Activated CD8-positive, alpha-beta T cell treated with anti-CD3 and anti-CD28 coated beads for 36 hours (primary cell): ENCODE measurements at regions not wholly inside any gene's neighbourhood (a gene's known extent, or its start where the extent isn't known, plus 50 kb on each side); places are given as distances from the start of the nearest gene placed in this dataset.

Experiments used
- ATAC-seq: fragments of 200-7000 bp; cut with Tn5 transposase; one replicate; pipeline ENCODE4 v1.10.0; 2021; ENCODE audit warnings: mild to moderate bottlenecking, moderate library complexity
- CTCF ChIA-PET: fragments of 350-600 bp; sonication (Branson Sonifier 250); formaldehyde crosslinking; loops from one replicate; lab custom pipeline; 2021; ENCODE audit warnings: antibody characterized with exemption; lab: Charles Lee
- POLR2A ChIA-PET: fragments of 350-600 bp; sonication (Branson Sonifier 250); formaldehyde crosslinking; loops from one replicate; lab custom pipeline; 2021; ENCODE audit warnings: antibody characterized with exemption; lab: Charles Lee
- DNase-seq: peaks from one replicate; pipeline ENCODE4 v3.0.0-alpha.2; 2020
- H3K27ac Mint-ChIP-seq: one replicate; pipeline ENCODE4 v1.8.0; 2021; ENCODE audit warnings: mild to moderate bottlenecking, mixed read lengths
- H3K27me3 Mint-ChIP-seq: one replicate; pipeline ENCODE4 v1.8.0; 2021; ENCODE audit warnings: mixed read lengths
- H3K36me3 Mint-ChIP-seq: one replicate; pipeline ENCODE4 v1.8.0; 2021; ENCODE audit warnings: low read depth, mixed read lengths
- H3K4me1 Mint-ChIP-seq: one replicate; pipeline ENCODE4 v1.8.0; 2021; ENCODE audit warnings: low read depth, mixed read lengths
- H3K4me3 Mint-ChIP-seq: one replicate; pipeline ENCODE4 v1.8.0; 2021; ENCODE audit warnings: mild to moderate bottlenecking, moderate library complexity, mixed read lengths
- H3K9me3 Mint-ChIP-seq: one replicate; pipeline ENCODE4 v1.8.0; 2021; ENCODE audit warnings: mixed read lengths
- intact Hi-C: fragments of 100-400 bp; cut with micrococcal nuclease; formaldehyde crosslinking; loops from one replicate; pipeline ENCODE4 v1.10.0; 2022
- TF ChIP-seq, protein P1 (sequence below): fragments of 200-600 bp; IDR thresholded peaks from one replicate; pipeline ENCODE4 v1.8.0; 2022; ENCODE audit warnings: antibody characterized with exemption, mild to moderate bottlenecking

DNA sequence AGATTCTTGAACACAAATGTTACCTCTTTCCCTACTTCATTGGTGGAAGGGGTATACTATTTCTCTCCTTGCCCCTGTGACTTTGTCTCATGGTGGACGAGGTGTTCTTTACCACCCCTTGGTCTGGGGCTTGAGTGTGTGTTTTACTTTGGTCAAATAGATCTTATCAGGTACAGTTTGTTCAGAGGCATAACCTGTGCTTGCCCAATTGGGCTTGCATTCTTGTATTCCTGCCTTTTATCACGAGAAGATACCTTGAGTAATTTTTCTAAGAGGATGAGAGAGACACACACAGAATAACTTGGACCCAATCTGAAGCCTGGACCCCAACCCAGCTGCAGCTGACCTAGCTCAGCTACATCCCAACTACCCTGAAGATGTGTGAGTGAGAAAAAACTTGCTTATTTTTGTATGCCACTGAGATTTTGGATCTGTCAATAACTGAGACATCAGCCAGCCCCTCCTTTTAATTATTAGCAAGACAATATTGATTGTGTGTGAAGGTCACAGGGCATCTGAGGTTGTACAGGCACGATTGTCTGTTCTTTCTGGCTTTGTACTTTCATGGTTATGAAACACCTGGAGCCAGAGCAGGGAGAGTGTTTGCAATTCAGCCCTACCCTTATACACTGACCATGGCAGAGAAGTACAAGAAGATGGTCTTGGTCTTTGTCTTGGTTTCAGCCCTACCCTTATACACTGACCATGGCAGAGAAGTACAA is 204.7 kb upstream of the SLC35B3 start:
- Mint-ChIP-seq H3K4me1 (no peaks in the 10 kb centered on the region), H3K9me3 (peaks cover 14% of the 10 kb centered on the region), H3K27me3 (no peaks in the 10 kb centered on the region), H3K27ac (no peak overlapping the region), H3K36me3 (no peaks in the 10 kb centered on the region), H3K4me3 (no peak overlapping the region)
- CTCF ChIA-PET = no interaction called here
- no peak for ATAC-seq
- TF ChIP-seq, protein P1, sequence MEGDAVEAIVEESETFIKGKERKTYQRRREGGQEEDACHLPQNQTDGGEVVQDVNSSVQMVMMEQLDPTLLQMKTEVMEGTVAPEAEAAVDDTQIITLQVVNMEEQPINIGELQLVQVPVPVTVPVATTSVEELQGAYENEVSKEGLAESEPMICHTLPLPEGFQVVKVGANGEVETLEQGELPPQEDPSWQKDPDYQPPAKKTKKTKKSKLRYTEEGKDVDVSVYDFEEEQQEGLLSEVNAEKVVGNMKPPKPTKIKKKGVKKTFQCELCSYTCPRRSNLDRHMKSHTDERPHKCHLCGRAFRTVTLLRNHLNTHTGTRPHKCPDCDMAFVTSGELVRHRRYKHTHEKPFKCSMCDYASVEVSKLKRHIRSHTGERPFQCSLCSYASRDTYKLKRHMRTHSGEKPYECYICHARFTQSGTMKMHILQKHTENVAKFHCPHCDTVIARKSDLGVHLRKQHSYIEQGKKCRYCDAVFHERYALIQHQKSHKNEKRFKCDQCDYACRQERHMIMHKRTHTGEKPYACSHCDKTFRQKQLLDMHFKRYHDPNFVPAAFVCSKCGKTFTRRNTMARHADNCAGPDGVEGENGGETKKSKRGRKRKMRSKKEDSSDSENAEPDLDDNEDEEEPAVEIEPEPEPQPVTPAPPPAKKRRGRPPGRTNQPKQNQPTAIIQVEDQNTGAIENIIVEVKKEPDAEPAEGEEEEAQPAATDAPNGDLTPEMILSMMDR = no peak
- POLR2A ChIA-PET = no interaction called here
- no peak for DNase-seq
- intact Hi-C loops = no loop called here

DNA sequence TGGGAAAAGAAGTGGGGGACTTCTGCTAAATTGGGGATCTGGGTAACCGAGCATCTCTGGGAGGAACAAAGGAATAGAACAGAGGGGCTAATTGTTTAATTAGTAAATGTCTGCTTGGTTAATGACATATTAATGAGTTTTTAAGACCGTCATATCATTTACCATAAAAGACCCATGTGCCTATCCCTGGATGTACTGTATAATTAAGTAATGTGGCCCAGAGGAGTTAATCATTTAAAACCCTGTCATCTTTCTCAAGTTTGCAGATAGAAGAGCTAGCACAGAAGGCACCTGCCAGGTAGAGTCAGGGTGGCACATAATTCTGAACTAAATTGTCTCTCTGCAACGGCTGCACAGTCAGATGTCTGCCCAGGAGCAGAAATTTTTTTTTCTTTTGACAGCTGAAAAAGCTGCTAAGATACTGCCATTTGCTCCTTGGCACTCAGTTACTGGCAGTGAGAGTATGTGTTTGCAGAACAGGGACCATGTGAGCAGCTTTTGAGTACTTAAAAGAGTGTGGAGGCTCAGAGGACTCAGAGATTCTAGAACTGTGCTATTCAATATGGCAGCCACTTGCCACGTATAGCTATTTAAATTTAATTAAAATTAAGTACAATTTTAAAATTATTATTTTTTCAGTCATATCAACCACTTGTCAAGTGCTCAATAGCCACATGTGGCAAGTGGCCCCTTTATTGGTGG is 202.7 kb upstream of the SLC35B3 start:
- TF ChIP-seq, protein P1 = no peak
- Mint-ChIP-seq H3K27me3 (no peaks in the 10 kb centered on the region), H3K9me3 (peaks cover 10% of the 10 kb centered on the region)

DNA sequence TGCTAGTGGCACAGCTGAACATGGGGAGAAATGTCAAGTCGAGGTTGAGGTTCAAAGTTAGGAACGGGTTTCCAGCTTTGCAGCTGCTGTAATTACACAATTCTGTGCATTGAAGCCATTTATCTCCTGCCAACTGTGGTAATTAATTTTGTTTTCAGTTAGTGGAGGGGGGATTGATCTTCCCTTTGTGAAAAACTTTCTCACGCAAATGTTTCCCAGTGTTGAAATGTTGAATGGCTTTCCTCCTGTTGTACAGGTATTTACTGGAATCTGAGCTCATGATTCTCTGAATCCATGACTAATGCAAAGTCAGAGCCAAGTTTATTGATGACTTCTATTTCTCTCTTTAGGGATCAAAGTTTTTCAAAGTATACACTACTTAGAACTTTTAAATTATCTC is 198.4 kb upstream of the SLC35B3 start:
- intact Hi-C loops = no loop called here
- ChIA-PET CTCF (no interaction called here), POLR2A (no interaction called here)
- Mint-ChIP-seq H3K4me1 (no peaks in the 10 kb centered on the region), H3K27ac (no peak overlapping the region), H3K36me3 (no peaks in the 10 kb centered on the region), H3K27me3 (no peaks in the 10 kb centered on the region), H3K4me3 (no peak overlapping the region), H3K9me3 (peaks cover 7% of the 10 kb centered on the region)
- ATAC-seq = no peak
- DNase-seq = no peak
- TF ChIP-seq, protein P1 = no peak

More for the DNA sequence above, 202.7 kb upstream of the SLC35B3 start:
- Mint-ChIP-seq H3K4me3 (no peak overlapping the region), H3K4me1 (no peaks in the 10 kb centered on the region), H3K27ac (no peak overlapping the region), H3K36me3 (no peaks in the 10 kb centered on the region)
- ChIA-PET POLR2A (no interaction called here), CTCF (no interaction called here)
- DNase-seq = no peak
- ATAC-seq = no peak
- intact Hi-C loops = no loop called here

DNA sequence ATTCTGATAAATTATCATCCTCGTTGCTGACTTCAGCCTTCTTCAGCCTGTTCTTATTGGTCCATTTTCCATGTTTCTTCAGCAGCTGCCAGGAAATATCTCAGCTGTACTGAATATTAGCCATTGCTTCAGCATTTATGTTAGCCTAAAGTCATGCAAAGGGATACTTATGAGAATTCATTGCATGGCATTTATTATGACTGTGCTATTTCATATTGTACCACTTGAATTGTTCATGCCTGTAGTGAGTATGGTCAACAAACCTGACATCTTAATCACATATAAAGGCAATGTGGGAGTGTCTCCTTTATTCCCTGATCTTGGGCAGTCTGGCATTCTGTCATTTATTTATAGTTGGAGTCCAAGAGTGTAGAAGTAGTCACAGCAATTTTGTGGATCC is 193.4 kb upstream of the SLC35B3 start:
- TF ChIP-seq, protein P1 = no peak
- ATAC-seq = no peak
- H3K36me3 Mint-ChIP-seq = no peaks in the 10 kb centered on the region
- no peak overlapping the region for H3K4me3 Mint-ChIP-seq
- peaks cover 2% of the 10 kb centered on the region for H3K9me3 Mint-ChIP-seq
- no peaks in the 10 kb centered on the region for H3K27me3 Mint-ChIP-seq
- CTCF ChIA-PET = no interaction called here
- POLR2A ChIA-PET = no interaction called here
- no peak overlapping the region for H3K27ac Mint-ChIP-seq
- H3K4me1 Mint-ChIP-seq = no peaks in the 10 kb centered on the region
- intact Hi-C loops = no loop called here
- DNase-seq = no peak

DNA sequence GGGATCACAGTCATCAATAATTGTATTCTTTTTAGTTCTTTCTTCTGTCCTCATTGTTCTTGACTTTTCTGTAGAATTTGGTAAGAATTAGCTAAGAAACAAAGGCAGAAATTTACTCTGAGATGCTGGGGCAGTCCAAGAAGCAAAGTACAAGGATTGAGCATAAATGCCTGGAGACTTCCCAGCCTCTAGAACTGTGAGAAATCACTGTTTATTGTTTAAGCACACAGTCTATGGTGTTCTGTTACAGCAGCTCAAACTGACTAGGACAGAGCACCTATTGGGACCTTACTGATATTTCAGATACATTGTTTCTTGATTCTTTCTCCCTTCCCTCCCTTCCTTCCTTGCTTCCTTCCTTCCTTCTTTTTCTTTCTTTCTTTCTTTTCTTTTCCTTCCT is 192.7 kb upstream of the SLC35B3 start:
- no peaks in the 10 kb centered on the region for H3K4me1 Mint-ChIP-seq
- DNase-seq (no peak), ATAC-seq (no peak)
- ChIA-PET POLR2A (no interaction called here), CTCF (no interaction called here)
- no peak overlapping the region for H3K27ac Mint-ChIP-seq
- no peaks in the 10 kb centered on the region for H3K36me3 Mint-ChIP-seq
- TF ChIP-seq, protein P1 = no peak
- intact Hi-C loops = no loop called here
- no peak overlapping the region for H3K4me3 Mint-ChIP-seq
- peaks cover 2% of the 10 kb centered on the region for H3K9me3 Mint-ChIP-seq
- H3K27me3 Mint-ChIP-seq = no peaks in the 10 kb centered on the region
